B cell (primary cell): ENCODE measurements at regions not wholly inside any gene's neighbourhood (a gene's known extent, or its start where the extent isn't known, plus 50 kb on each side); places are given as distances from the start of the nearest gene placed in this dataset.

Experiments
- EZH2 ChIP-seq: IDR thresholded peaks from 2 replicates; pipeline ENCODE4 v1.6.1; 2012; ENCODE audit warnings: borderline replicate concordance, low read depth, mild to moderate bottlenecking, moderate library complexity, low read length; ENCODE audit not compliant: insufficient read depth, poor library complexity, severe bottlenecking
- TF ChIP-seq, protein P1 (sequence below): fragments of 200-600 bp; IDR thresholded peaks from one replicate; pipeline ENCODE4 v1.8.0; 2022; ENCODE audit warnings: antibody characterized with exemption, mild to moderate bottlenecking

DNA sequence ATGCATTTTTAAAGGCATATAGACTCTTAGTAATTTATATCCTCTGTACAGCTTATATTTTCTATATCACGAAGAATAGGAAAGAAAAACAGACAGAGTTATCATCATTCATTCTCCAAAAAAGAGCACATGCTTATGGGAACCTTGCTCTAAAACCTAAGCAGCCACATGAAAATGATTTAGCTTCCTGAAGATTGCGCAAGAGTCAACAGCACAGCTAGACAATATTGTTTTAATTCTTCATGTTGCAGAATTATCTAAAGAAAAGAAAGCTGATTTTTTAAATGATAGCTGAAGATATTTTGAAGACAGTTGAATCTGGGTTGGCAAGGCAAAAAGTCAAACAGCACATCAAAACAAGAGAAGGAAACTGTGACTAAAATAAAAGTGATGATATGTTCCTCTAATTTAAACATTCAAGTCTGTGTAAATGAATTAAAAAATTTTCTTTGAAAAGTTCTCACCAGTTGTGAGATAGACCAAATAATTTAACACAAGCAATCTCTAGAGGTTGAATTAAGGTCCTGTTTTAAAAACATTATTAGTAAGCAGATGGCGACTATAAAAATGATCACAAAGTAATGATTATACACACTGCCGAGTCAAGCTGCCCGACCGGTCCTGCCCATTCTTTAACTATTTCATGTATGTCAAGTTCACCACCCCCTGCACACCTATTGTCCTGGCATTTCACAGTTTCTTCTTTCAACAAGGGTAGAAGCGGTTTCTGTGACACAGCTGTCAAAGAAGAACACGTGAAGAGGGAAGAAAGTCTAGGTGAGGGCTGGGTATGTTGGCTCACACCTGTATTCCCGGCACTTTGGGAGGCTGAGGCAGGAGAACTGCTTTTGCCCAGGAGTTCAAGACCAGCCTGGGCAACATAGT is 74.2 kb upstream of the BHLHE40 start:
- TF ChIP-seq, protein P1, sequence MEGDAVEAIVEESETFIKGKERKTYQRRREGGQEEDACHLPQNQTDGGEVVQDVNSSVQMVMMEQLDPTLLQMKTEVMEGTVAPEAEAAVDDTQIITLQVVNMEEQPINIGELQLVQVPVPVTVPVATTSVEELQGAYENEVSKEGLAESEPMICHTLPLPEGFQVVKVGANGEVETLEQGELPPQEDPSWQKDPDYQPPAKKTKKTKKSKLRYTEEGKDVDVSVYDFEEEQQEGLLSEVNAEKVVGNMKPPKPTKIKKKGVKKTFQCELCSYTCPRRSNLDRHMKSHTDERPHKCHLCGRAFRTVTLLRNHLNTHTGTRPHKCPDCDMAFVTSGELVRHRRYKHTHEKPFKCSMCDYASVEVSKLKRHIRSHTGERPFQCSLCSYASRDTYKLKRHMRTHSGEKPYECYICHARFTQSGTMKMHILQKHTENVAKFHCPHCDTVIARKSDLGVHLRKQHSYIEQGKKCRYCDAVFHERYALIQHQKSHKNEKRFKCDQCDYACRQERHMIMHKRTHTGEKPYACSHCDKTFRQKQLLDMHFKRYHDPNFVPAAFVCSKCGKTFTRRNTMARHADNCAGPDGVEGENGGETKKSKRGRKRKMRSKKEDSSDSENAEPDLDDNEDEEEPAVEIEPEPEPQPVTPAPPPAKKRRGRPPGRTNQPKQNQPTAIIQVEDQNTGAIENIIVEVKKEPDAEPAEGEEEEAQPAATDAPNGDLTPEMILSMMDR, result no peak
- TF ChIP-seq EZH2, result no peak
